Breast epithelium (tissue), 3 donors: ENCODE measurements at regions not wholly inside any gene's neighbourhood (a gene's known extent, or its start where the extent isn't known, plus 50 kb on each side); places are given as distances from the start of the nearest gene placed in this dataset.
"Not testable (repeated sequence)": the region's sequence is repeated elsewhere in the genome, so short reads cannot be mapped to it uniquely, and the experiment has no call there.

Experiments used
- CTCF ChIP-seq, 3 donors: fragments of 450-650 bp; IDR thresholded peaks; one replicate each; pipeline ENCODE4 v1.5.1; 2016 to 2017; ENCODE audit warnings: antibody characterized with exemption in 3 of 3, mild to moderate bottlenecking in 3 of 3, moderate library complexity in 3 of 3
- POLR2A ChIP-seq: fragments of 450-650 bp; IDR thresholded peaks from one replicate; pipeline ENCODE4 v1.6.1; 2016; ENCODE audit warnings: antibody characterized with exemption, mild to moderate bottlenecking, moderate library complexity

DNA sequence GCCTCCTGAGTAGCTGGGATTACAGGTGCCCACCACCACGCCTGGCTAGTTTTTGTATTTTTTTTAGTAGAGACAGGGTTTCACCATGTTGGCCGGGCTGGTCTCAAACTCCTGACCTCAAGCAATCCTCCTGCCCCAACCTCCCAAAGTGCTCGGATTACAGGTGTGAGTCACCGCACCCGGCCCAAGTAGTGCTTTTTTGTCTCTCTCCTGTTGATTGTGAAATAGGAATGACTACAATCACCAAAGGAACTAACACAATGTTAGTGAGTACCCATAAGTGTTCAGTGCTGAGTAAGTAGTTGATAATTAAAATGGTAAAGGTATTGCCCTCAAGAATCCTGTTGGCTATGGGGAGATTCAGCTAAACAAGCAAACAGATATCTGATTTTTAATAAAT is 294.1 kb upstream of the LYZL1 start:
- not testable (repeated sequence) for TF ChIP-seq CTCF (IDR thresholded peaks at IDR 0.05); POLR2A
